Activated CD8-positive, alpha-beta memory T cell treated with anti-CD3 and anti-CD28 coated beads, Interleukin-2, amount 50 U/mL, for 1 hour (primary cell): ENCODE measurements at regions not wholly inside any gene's neighbourhood (a gene's known extent, or its start where the extent isn't known, plus 50 kb on each side); places are given as distances from the start of the nearest gene placed in this dataset.

Experiments
- DNase-seq: peaks from one replicate; pipeline ENCODE4 v3.0.0-alpha.2; 2020; ENCODE audit errors: extremely low read depth

- no peak for DNase-seq
Measured at GRCh38 chr5:61652916-61653315, 320.9 kb downstream of the ZSWIM6 start.

GRCh38 chr5:61653807-61654580 lies 321.9 kb downstream of the ZSWIM6 start:
- no peak for DNase-seq

- DNase-seq: no peak
Measured at GRCh38 chr5:61654876-61655275, 322.8 kb downstream of the ZSWIM6 start.

GRCh38 chr5:61657010-61657409 lies 325.0 kb downstream of the ZSWIM6 start:
- no peak for DNase-seq

- no peak for DNase-seq
Measured at GRCh38 chr5:61657686-61658085, 325.6 kb downstream of the ZSWIM6 start.

GRCh38 chr5:61658592-61659008 lies 326.5 kb downstream of the ZSWIM6 start:
- peak; percentile 52 for DNase-seq

- DNase-seq: no peak
Measured at GRCh38 chr5:61659221-61659696, 327.2 kb downstream of the ZSWIM6 start.

DNA sequence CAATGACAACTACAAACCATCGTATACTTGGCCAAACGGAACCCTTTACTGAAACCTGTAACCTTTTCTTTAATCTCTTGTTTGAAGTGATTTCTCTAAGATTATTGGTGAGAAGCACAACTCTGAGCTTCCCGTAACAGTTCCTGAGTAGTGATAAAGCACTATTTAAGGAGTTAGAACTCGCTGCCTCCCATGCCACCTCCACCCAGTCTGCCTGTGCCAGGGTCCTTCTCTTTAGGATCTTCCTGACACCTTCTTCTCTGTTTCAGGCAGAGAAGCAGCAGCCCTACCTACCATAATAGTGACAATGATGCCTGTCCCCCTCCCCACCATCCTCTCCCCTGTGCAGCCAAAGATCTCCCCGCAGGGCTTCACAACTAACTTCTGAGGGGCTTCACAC lies 330.6 kb downstream of the ZSWIM6 start:
- DNase-seq: no peak

DNA sequence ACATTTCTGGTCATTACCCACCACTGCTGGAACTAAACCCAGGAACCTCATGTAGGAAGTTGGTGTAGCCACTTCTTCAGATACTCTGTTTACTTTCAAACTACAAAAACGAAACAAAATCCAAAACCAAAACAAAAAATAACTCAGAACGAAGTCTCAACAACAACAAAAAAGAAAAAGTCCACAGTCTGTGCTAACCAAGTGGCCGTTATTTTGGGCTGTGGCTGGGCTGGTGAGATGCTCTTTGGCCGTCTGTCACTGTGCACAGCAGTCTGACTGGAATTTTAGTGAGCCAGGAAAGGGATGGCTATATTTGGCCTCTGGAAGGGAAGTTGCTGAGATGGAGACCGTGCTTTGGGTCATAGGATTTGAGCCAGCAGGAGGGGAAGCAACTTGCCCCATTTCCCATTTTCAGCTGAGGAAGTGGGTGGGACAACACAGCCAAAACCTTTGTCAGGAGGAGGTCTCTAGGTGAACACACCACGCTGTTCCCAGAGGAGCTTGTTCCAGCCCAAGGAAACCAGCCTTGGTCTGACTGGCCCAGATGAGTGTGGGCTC lies 334.1 kb downstream of the ZSWIM6 start:
- DNase-seq: no peak

- no peak for DNase-seq
Measured at GRCh38 chr5:61667525-61668218, 335.6 kb downstream of the ZSWIM6 start.

- no peak for DNase-seq
Measured at GRCh38 chr5:61669531-61669930, 337.5 kb downstream of the ZSWIM6 start.

- DNase-seq: no peak
Measured at GRCh38 chr5:61670941-61671340, 338.9 kb downstream of the ZSWIM6 start.

GRCh38 chr5:61673007-61673735 lies 341.1 kb downstream of the ZSWIM6 start:
- DNase-seq: no peak

DNA sequence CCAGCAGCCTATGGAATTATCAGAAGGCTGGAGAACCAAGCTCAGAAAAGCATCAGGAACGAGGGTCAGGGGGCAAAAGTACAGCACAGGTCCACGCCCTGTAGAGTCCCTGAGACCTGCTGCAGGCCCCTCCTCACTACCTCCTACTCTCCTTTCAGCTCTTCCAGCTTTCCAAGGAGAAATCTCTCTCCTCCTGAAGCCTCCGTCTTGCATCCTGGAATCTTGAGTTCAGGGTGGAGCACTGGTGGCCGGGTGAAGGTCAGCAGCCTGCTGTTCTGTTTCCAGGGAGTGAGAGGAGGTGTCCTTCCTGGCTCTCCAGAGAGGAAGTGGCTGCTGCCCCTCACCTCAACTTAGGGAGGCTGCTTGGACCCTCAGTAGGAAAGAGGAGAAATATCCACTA lies 342.3 kb downstream of the ZSWIM6 start:
- DNase-seq: no peak

- no peak for DNase-seq
Measured at GRCh38 chr5:61675015-61675692, 343.1 kb downstream of the ZSWIM6 start.

DNA sequence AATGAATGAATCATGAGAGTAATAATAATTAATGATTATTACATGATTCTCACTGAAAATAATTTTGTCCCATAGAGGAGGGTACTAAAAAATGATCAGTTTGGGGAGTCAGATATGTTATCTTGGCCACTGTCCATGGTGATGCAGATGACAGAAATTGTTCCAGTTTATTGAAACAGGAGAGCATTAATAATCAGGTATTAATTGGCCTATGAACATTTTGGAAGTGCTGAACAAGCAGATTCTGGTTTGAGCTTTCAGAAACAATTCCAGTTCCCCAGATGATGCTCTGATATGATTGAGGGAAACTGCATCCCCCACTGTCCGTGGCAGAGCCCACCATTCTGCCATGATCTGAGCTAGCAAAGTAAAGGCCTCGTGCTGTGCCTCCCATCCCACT lies 345.2 kb downstream of the ZSWIM6 start:
- no peak for DNase-seq

DNA sequence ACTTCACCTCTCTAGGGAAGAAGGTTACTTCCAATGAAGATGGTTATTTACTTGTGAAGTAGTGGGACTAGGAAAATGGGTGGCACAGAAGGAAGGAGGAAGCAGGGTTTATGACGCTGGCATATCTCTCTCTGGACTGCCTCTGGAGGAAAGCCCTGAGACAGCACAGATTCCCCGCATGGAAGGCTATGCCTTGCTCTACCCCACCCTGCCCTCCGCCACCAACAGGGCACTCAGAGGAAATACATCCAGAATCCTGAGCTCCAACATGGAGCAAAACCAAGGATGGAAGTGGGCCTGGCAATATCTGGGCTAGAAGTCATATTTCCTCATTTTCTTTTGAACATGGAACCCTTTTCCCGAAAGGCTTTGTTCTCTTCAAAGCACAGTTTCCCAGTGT lies 346.9 kb downstream of the ZSWIM6 start:
- DNase-seq: no peak

DNA sequence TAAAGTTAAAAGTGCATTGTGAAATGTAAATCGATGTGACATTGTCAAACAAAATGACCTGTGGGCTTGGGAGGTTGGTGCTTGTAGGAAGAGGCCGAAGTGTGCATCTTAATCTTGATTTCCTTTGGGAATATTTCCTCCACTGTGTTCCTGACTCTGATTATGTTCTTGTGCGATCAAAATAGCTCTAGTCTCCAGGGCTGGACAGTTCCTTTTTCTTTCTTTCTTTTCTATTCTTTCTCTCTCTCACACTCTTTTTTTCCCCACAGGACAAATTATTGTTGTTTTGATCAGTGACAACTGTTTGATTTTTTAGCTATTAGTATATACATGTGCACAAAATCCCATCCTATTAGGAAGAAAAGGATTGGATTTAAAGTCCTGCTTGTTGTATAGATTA lies 347.5 kb downstream of the ZSWIM6 start:
- DNase-seq: no peak

DNA sequence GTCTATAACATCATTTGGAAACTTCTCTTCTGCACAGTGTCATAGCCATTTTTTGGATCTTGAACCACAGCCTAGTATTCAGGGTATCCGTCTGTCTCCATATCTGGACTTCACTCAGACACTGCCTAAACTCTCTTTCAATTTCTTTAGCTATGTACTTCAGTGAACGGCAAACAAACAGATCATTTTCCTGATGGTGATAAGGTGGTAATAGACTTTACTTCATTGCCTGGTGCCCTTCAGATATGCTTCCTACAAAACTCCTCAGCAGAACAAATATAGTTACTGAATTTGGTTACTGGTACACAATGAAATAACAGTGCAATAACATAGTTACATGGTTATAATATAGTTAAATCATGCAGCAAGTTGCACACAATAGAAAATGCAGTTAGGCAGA lies 348.2 kb downstream of the ZSWIM6 start:
- DNase-seq: no peak

DNA sequence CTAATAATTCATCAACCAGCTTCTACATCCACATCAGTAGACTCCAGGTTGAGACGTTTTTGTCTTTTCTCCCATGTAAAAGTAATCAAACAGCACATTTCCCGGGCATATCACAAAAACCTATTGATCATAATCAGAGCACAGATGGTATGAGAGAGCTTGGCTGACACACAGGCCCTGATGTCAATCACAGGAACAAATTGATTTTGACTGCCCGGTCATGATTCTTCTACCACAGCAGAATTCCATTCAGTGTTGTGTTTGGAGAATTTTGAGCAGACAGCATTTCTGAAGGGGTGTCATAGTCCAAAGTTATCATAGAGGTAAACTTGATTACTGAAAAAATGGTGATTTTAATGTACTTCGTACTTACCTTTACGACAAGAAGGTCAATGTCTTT lies 351.1 kb downstream of the ZSWIM6 start:
- DNase-seq: no peak

DNA sequence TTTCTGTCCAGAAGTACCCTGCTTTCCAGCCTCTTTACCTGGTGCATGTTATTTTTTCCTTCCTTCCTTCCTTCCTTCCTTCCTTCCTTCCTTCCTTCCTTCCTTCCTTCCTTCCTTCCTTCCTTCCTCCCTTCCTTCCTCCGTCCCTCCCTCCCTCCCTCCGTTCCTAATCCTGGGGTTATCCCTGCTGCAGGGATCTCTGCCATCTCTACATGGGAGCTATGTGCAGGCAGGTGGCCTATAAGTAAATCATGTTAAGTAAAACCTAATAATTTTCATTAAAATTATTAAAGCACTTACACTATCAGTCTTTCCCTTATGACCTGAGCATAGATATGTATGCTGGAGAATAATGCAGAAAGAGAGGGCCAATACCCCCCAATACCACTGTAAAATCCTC lies 351.9 kb downstream of the ZSWIM6 start:
- DNase-seq: no peak
